A549 (cell line): ENCODE measurements at regions not wholly inside any gene's neighbourhood (a gene's known extent, or its start where the extent isn't known, plus 50 kb on each side); places are given as distances from the start of the nearest gene placed in this dataset.

Experiments
- CEBPB ChIP-seq, 2 experiments: fragments of >200 bp in 1 of 2; sonication (Bioruptor Twin) in 1 of 2; formaldehyde crosslinking in 1 of 2; IDR thresholded peaks; 2 replicates each; pipeline ENCODE4 v1.6.1; 2012 to 2016
- CHD2 ChIP-seq: fragments of 150-350 bp; IDR thresholded peaks from 2 replicates; pipeline ENCODE4 v1.6.1; 2014; ENCODE audit warnings: low read length; ENCODE audit not compliant: partially characterized antibody
- EHMT2 ChIP-seq: fragments of 200-600 bp; sonication (generic); IDR thresholded peaks from 2 replicates; pipeline ENCODE4 v1.6.1; 2016; ENCODE audit warnings: antibody characterized with exemption, low read depth, mild to moderate bottlenecking, moderate library complexity
- KDM1A ChIP-seq: fragments of 200-600 bp; sonication (generic); IDR thresholded peaks from 2 replicates; pipeline ENCODE4 v1.6.1; 2016; ENCODE audit warnings: low read depth, mild to moderate bottlenecking
- MYC ChIP-seq: IDR thresholded peaks from 2 replicates; pipeline ENCODE4 v1.6.1; 2012; ENCODE audit warnings: mild to moderate bottlenecking, inconsistent platforms, low read length, improper control_type of control experiment, borderline replicate concordance
- POLR2A ChIP-seq: IDR thresholded peaks from 2 replicates; pipeline ENCODE4 v1.6.1; 2012; ENCODE audit warnings: mild to moderate bottlenecking, low read length
- RAD21 ChIP-seq, 2 experiments: fragments of >200 bp in 1 of 2; sonication (Bioruptor Twin) in 1 of 2; formaldehyde crosslinking in 1 of 2; IDR thresholded peaks in 1 of 2; conservative IDR thresholded peaks in 1 of 2; 2 replicates in 1 of 2; 3 replicates in 1 of 2; pipeline ENCODE4 v1.6.1; 2012 to 2018; ENCODE audit warnings: inconsistent platforms in 1 of 2
- RCOR1 ChIP-seq: fragments of 150-350 bp; IDR thresholded peaks from 2 replicates; pipeline ENCODE4 v1.6.1; 2014; ENCODE audit warnings: antibody characterized with exemption, low read length, low read depth
- RFX5 ChIP-seq: fragments of 450-650 bp; IDR thresholded peaks from 2 replicates; pipeline ENCODE4 v1.7.1; 2014; ENCODE audit warnings: antibody characterized with exemption, mild to moderate bottlenecking, moderate library complexity
- TFCP2L1 ChIP-seq: fragments of 250-450 bp; sonication (Bioruptor Pico); IDR thresholded peaks from 2 replicates; pipeline ENCODE4 v1.5.0; 2021; ENCODE audit warnings: mild to moderate bottlenecking
- TF ChIP-seq, protein P1 (sequence below): IDR thresholded peaks from 2 replicates; pipeline ENCODE4 v1.6.1; 2012
- TF ChIP-seq, protein P2 (sequence below): fragments of >200 bp; sonication (Bioruptor Twin); formaldehyde crosslinking; IDR thresholded peaks from 3 replicates; pipeline ENCODE4 v1.5.1; 2016

GRCh38 chr1:170376801-170377385 is 155.1 kb upstream of the GORAB start:
- TF ChIP-seq TFCP2L1 (CRISPR knock-in tag) = no peak
- TF ChIP-seq, protein P1, sequence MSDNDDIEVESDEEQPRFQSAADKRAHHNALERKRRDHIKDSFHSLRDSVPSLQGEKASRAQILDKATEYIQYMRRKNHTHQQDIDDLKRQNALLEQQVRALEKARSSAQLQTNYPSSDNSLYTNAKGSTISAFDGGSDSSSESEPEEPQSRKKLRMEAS = no peak
- TF ChIP-seq CHD2 = no peak
- no peak for TF ChIP-seq POLR2A
- TF ChIP-seq RFX5 = no peak
- TF ChIP-seq RAD21 (conservative IDR thresholded peaks at IDR 0.05 in 1 of 2, IDR thresholded peaks at IDR 0.05 in 1 of 2) = no peak
- TF ChIP-seq, protein P2, sequence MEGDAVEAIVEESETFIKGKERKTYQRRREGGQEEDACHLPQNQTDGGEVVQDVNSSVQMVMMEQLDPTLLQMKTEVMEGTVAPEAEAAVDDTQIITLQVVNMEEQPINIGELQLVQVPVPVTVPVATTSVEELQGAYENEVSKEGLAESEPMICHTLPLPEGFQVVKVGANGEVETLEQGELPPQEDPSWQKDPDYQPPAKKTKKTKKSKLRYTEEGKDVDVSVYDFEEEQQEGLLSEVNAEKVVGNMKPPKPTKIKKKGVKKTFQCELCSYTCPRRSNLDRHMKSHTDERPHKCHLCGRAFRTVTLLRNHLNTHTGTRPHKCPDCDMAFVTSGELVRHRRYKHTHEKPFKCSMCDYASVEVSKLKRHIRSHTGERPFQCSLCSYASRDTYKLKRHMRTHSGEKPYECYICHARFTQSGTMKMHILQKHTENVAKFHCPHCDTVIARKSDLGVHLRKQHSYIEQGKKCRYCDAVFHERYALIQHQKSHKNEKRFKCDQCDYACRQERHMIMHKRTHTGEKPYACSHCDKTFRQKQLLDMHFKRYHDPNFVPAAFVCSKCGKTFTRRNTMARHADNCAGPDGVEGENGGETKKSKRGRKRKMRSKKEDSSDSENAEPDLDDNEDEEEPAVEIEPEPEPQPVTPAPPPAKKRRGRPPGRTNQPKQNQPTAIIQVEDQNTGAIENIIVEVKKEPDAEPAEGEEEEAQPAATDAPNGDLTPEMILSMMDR = no peak
- TF ChIP-seq CEBPB (IDR thresholded peaks at IDR 0.05) = no peak
- no peak for TF ChIP-seq MYC
- TF ChIP-seq EHMT2 = no peak
- no peak for TF ChIP-seq KDM1A
- TF ChIP-seq RCOR1 = no peak
